Panc1 (cell line): ENCODE measurements at regions not wholly inside any gene's neighbourhood (a gene's known extent, or its start where the extent isn't known, plus 50 kb on each side); places are given as distances from the start of the nearest gene placed in this dataset.

Experiments
- ATAC-seq: fragments of 200-7000 bp; cut with Tn5 transposase; 2 replicates; pipeline ENCODE4 v1.9.1; 2020; ENCODE audit warnings: mild to moderate bottlenecking, moderate library complexity
- BruUV-seq: library from RNA; stranded (reverse); fragments of 400-500 nt; replicated peaks from 2 replicates; lab custom pipeline; 2021; lab: Mats Ljungman, UMichigan
- CTCF ChIA-PET: fragments of 300-600 bp; sonication (Branson Sonifier 250); formaldehyde crosslinking; loops from one replicate; lab custom pipeline; 2022; ENCODE audit warnings: antibody characterized with exemption; lab: Charles Lee
- POLR2A ChIA-PET: fragments of 300-600 bp; sonication (Branson Sonifier 250); formaldehyde crosslinking; loops from one replicate; lab custom pipeline; 2022; ENCODE audit warnings: antibody characterized with exemption; lab: Charles Lee
- DNase-seq: peaks from one replicate; pipeline ENCODE4 v3.0.0-alpha.2; 2010; ENCODE audit warnings: low read depth, low spot score
- H3K27ac ChIP-seq: 2 replicates; pipeline ENCODE4 v1.5.1; 2011; ENCODE audit warnings: mild to moderate bottlenecking, low read length, inconsistent platforms
- H3K27me3 ChIP-seq: fragments of 200-500 bp; sonication (Bioruptor generic); 2 replicates; pipeline ENCODE4 v1.6.0; 2014; ENCODE audit warnings: low read length, inconsistent platforms; ENCODE audit not compliant: control insufficient read depth, insufficient read depth
- H3K36me3 ChIP-seq: fragments of 200-500 bp; sonication (Bioruptor generic); 2 replicates; pipeline ENCODE4 v1.5.1; 2014; ENCODE audit warnings: inconsistent platforms, mild to moderate bottlenecking, low read length, moderate library complexity; ENCODE audit not compliant: control insufficient read depth, insufficient read depth
- H3K4me1 ChIP-seq: 2 replicates; pipeline ENCODE4 v1.5.1; 2011; ENCODE audit warnings: inconsistent platforms, mild to moderate bottlenecking, low read length, moderate library complexity; ENCODE audit not compliant: control insufficient read depth, insufficient read depth
- H3K4me3 ChIP-seq, 2 experiments: 2 replicates each; pipeline ENCODE4 v1.5.1; 2011 to 2012; ENCODE audit warnings: low read depth in 2 of 2, low read length in 2 of 2, mild to moderate bottlenecking in 2 of 2, inconsistent platforms in 1 of 2, moderate library complexity in 1 of 2
- H3K9me3 ChIP-seq: fragments of 200-500 bp; sonication (Bioruptor generic); 2 replicates; pipeline ENCODE4 v1.5.1; 2014; ENCODE audit warnings: low read depth, mild to moderate bottlenecking, inconsistent platforms, low read length, moderate library complexity; ENCODE audit not compliant: control insufficient read depth, insufficient read depth
- POLR2AphosphoS5 ChIP-seq: IDR thresholded peaks from 2 replicates; pipeline ENCODE4 v1.6.1; 2012; ENCODE audit warnings: mild to moderate bottlenecking, low read depth, low read length, moderate library complexity
- SIN3A ChIP-seq: IDR thresholded peaks from 2 replicates; pipeline ENCODE4 v1.6.1; 2012; ENCODE audit warnings: low read depth, mild to moderate bottlenecking, low read length, moderate library complexity, borderline replicate concordance; ENCODE audit not compliant: insufficient read depth
- TCF7L2 ChIP-seq: IDR thresholded peaks from 2 replicates; pipeline ENCODE4 v1.6.1; 2011; ENCODE audit warnings: mild to moderate bottlenecking, low read depth, low read length, inconsistent platforms
- in situ Hi-C: cut with HindIII; loops from 2 replicates; pipeline ENCODE4 v1.10.0; 2016; ENCODE audit warnings: low sequenced_read_pairs, low pct_unique_long_range_greater_than_20kb
- intact Hi-C: fragments of 100-400 bp; cut with micrococcal nuclease; formaldehyde crosslinking; loops from one replicate; pipeline ENCODE4 v1.10.0; 2022; ENCODE audit not compliant: unreplicated experiment
- TF ChIP-seq, protein P1 (sequence below), 2 experiments: IDR thresholded peaks; 2 replicates each; pipeline ENCODE4 v1.6.1; 2011 to 2012; ENCODE audit warnings: low read depth in 2 of 2, control low read depth in 1 of 2, low read length in 1 of 2, mild to moderate bottlenecking in 1 of 2, moderate library complexity in 1 of 2; ENCODE audit not compliant: insufficient read depth in 1 of 2
- TF ChIP-seq, protein P2 (sequence below): fragments of 450-650 bp; IDR thresholded peaks from 2 replicates; pipeline ENCODE4 v1.5.1; 2017; ENCODE audit warnings: mild to moderate bottlenecking

DNA sequence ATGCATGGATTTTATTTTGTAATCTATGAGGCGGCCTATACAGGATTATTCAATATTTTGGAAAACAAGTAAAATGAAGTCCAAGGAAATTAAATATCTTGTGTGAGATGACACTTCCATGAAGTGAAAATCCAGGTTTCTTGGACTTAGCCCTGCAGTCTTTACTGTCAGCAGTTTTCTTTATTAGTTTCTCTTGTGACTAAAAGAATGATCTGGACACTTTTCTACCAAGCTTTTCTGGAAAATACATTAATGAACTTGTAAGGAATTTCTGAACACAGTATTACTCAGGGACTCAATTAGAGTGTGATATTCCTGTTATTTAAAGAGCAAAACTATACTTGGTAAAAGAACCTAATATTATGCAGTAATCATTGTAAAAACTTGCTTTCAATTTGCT lies 610.4 kb upstream of the SLC8A1 start:
- no peaks in the 10 kb centered on the region for H3K36me3 ChIP-seq
- no peak for ATAC-seq
- ChIA-PET POLR2A (no interaction called here), CTCF (no interaction called here)
- no peak overlapping the region for H3K4me3 ChIP-seq
- in situ Hi-C loops (no loop called here), intact Hi-C loops (no loop called here)
- no peak for TF ChIP-seq POLR2AphosphoS5
- TF ChIP-seq, protein P1, sequence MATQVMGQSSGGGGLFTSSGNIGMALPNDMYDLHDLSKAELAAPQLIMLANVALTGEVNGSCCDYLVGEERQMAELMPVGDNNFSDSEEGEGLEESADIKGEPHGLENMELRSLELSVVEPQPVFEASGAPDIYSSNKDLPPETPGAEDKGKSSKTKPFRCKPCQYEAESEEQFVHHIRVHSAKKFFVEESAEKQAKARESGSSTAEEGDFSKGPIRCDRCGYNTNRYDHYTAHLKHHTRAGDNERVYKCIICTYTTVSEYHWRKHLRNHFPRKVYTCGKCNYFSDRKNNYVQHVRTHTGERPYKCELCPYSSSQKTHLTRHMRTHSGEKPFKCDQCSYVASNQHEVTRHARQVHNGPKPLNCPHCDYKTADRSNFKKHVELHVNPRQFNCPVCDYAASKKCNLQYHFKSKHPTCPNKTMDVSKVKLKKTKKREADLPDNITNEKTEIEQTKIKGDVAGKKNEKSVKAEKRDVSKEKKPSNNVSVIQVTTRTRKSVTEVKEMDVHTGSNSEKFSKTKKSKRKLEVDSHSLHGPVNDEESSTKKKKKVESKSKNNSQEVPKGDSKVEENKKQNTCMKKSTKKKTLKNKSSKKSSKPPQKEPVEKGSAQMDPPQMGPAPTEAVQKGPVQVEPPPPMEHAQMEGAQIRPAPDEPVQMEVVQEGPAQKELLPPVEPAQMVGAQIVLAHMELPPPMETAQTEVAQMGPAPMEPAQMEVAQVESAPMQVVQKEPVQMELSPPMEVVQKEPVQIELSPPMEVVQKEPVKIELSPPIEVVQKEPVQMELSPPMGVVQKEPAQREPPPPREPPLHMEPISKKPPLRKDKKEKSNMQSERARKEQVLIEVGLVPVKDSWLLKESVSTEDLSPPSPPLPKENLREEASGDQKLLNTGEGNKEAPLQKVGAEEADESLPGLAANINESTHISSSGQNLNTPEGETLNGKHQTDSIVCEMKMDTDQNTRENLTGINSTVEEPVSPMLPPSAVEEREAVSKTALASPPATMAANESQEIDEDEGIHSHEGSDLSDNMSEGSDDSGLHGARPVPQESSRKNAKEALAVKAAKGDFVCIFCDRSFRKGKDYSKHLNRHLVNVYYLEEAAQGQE (IDR thresholded peaks at IDR 0.05; ENCODE audit: insufficient read depth in 1 of 2, low read depth in 2 of 2, low read length in 1 of 2), result no peak
- no peak for TF ChIP-seq TCF7L2
- TF ChIP-seq, protein P2, sequence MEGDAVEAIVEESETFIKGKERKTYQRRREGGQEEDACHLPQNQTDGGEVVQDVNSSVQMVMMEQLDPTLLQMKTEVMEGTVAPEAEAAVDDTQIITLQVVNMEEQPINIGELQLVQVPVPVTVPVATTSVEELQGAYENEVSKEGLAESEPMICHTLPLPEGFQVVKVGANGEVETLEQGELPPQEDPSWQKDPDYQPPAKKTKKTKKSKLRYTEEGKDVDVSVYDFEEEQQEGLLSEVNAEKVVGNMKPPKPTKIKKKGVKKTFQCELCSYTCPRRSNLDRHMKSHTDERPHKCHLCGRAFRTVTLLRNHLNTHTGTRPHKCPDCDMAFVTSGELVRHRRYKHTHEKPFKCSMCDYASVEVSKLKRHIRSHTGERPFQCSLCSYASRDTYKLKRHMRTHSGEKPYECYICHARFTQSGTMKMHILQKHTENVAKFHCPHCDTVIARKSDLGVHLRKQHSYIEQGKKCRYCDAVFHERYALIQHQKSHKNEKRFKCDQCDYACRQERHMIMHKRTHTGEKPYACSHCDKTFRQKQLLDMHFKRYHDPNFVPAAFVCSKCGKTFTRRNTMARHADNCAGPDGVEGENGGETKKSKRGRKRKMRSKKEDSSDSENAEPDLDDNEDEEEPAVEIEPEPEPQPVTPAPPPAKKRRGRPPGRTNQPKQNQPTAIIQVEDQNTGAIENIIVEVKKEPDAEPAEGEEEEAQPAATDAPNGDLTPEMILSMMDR, result no peak
- TF ChIP-seq SIN3A, result no peak
- no peaks in the 10 kb centered on the region for H3K4me1 ChIP-seq
- H3K27me3 ChIP-seq, result no peaks in the 10 kb centered on the region
- no peak overlapping the region for H3K27ac ChIP-seq
- no peaks in the 10 kb centered on the region for H3K9me3 ChIP-seq
- DNase-seq, result no peak
- BruUV-seq, result no TSS peak

DNA sequence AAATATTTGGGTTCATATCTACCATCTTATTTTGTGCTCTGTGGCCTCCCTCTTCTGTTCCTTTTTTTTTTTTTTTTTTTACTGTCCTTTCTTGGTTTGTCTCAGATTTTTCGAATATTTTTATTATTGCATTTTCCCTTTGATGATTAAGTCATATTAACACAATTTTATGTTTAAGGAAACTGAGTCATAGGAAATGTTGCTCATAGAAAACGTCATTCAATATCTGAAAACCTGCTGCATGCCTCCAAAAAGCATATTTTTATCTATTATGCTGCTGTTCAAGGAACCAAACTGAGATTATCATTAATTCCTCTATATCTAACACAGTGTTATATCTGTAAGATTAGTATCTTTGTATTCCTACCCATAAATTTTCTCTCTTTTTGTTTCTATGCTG lies 614.3 kb upstream of the SLC8A1 start:
- CTCF ChIA-PET, result no interaction called here

More for the DNA sequence above, 614.3 kb upstream of the SLC8A1 start:
- no TSS peak for BruUV-seq
- no peak for DNase-seq
- H3K4me3 ChIP-seq, result no peak overlapping the region
- no peaks in the 10 kb centered on the region for H3K4me1 ChIP-seq
- POLR2A ChIA-PET, result no interaction called here
- H3K27ac ChIP-seq, result no peak overlapping the region
- intact Hi-C loops, result no loop called here
- H3K9me3 ChIP-seq, result no peaks in the 10 kb centered on the region
- H3K27me3 ChIP-seq, result no peaks in the 10 kb centered on the region
- ATAC-seq, result no peak
- no peak for TF ChIP-seq TCF7L2
- no peak for TF ChIP-seq POLR2AphosphoS5
- TF ChIP-seq SIN3A, result no peak
- TF ChIP-seq, protein P1 (IDR thresholded peaks at IDR 0.05; ENCODE audit: insufficient read depth in 1 of 2, low read depth in 2 of 2, low read length in 1 of 2), result no peak
- TF ChIP-seq, protein P2, result no peak
- no peaks in the 10 kb centered on the region for H3K36me3 ChIP-seq
- in situ Hi-C loops, result no loop called here
